SHP77 treated with DMSO at 0.1 percent for 48 hours (cell line): ENCODE measurements at regions not wholly inside any gene's neighbourhood (a gene's known extent, or its start where the extent isn't known, plus 50 kb on each side); places are given as distances from the start of the nearest gene placed in this dataset.

Experiments
- DNase-seq: peaks from one replicate; lab custom pipeline; 2025; lab: John Stamatoyannopoulos, UW

GRCh38 chr4:54359919-54360650 is 131.0 kb downstream of the PDGFRA start:
- no peak for DNase-seq

GRCh38 chr4:54363037-54363436 is 133.9 kb downstream of the PDGFRA start:
- DNase-seq, result no peak

- no peak for DNase-seq
These were observed 136.6 kb downstream of the PDGFRA start for GRCh38 chr4:54365691-54366090.

- no peak for DNase-seq
These were observed 138.0 kb downstream of the PDGFRA start for GRCh38 chr4:54367059-54367458.

GRCh38 chr4:54368281-54369265 is 139.5 kb downstream of the PDGFRA start:
- no peak for DNase-seq

- DNase-seq, result no peak
These were observed 142.1 kb downstream of the PDGFRA start for GRCh38 chr4:54371173-54371572.

GRCh38 chr4:54372951-54373350 is 143.9 kb downstream of the PDGFRA start:
- DNase-seq, result no peak

GRCh38 chr4:54373718-54374210 is 144.7 kb downstream of the PDGFRA start:
- DNase-seq, result no peak

GRCh38 chr4:54378461-54378860 is 149.4 kb downstream of the PDGFRA start:
- DNase-seq, result no peak

GRCh38 chr4:54384152-54384551 is 155.1 kb downstream of the PDGFRA start:
- no peak for DNase-seq

GRCh38 chr4:54384563-54384962 is 155.5 kb downstream of the PDGFRA start:
- DNase-seq, result no peak

- no peak for DNase-seq
These were observed 157.1 kb downstream of the PDGFRA start for GRCh38 chr4:54386042-54386669.

- no peak for DNase-seq
These were observed 157.6 kb downstream of the PDGFRA start for GRCh38 chr4:54386693-54387092.

GRCh38 chr4:54390670-54391069 is 161.6 kb downstream of the PDGFRA start:
- DNase-seq, result no peak

GRCh38 chr4:54391104-54391503 is 162.0 kb downstream of the PDGFRA start:
- DNase-seq, result no peak

GRCh38 chr4:54392479-54392878 is 163.4 kb downstream of the PDGFRA start:
- no peak for DNase-seq

GRCh38 chr4:54393243-54393642 is 164.2 kb downstream of the PDGFRA start:
- DNase-seq, result no peak

GRCh38 chr4:54395013-54395527 is 166.0 kb downstream of the PDGFRA start:
- DNase-seq, result no peak

- no peak for DNase-seq
These were observed 171.1 kb downstream of the PDGFRA start for GRCh38 chr4:54400188-54400587.

GRCh38 chr4:54400802-54401201 is 171.7 kb downstream of the PDGFRA start:
- DNase-seq, result no peak

GRCh38 chr4:54402880-54403480 is 173.9 kb downstream of the PDGFRA start:
- DNase-seq, result no peak
